GM12878 (cell line): ENCODE measurements at regions not wholly inside any gene's neighbourhood (a gene's known extent, or its start where the extent isn't known, plus 50 kb on each side); places are given as distances from the start of the nearest gene placed in this dataset.

Source experiments
- ATAC-seq: fragments of 200-7000 bp; cut with Tn5 transposase; 3 replicates; pipeline ENCODE4 v1.9.1; 2020; ENCODE audit warnings: mild to moderate bottlenecking, moderate library complexity
- BruUV-seq: library from RNA; stranded (reverse); fragments of 400-500 nt; replicated peaks from 2 replicates; lab custom pipeline; 2021; lab: Mats Ljungman, UMichigan
- CTCF ChIA-PET: fragments of 300-600 bp; sonication (Branson Sonifier 250); formaldehyde crosslinking; extraction: SDS; loops from one replicate; lab custom pipeline; 2021; ENCODE audit warnings: inconsistent platforms; lab: Yijun Ruan, JAX
- POLR2A ChIA-PET: fragments of 350-600 bp; formaldehyde crosslinking; extraction: SDS; loops from one replicate; lab custom pipeline; 2021; ENCODE audit warnings: inconsistent platforms; lab: Charles Lee
- RAD21 ChIA-PET: fragments of 300-600 bp; sonication (Branson Sonifier 250); formaldehyde crosslinking; loops from one replicate; lab custom pipeline; 2023; ENCODE audit warnings: antibody characterized with exemption; ENCODE audit not compliant: unreplicated experiment; lab: Charles Lee
- SMC1A ChIA-PET: fragments of 300-600 bp; sonication (Branson Sonifier 250); formaldehyde crosslinking; loops from one replicate; lab custom pipeline; 2023; ENCODE audit not compliant: unreplicated experiment, uncharacterized antibody; lab: Charles Lee
- DNase-seq: peaks from one replicate; pipeline ENCODE4 v3.0.0-alpha.2; 2011; ENCODE audit warnings: low read depth, low spot score
- FAIRE-seq: peaks from 3 replicates; lab custom pipeline; 2011; peaks lifted over from hg19 to GRCh38; lab: Jason Lieb, UNC
- H2AFZ ChIP-seq: 2 replicates; pipeline ENCODE4 v1.6.0; 2011; ENCODE audit warnings: low read depth, low read length, control low read depth; ENCODE audit not compliant: control insufficient read depth
- H3K27ac ChIP-seq: 2 replicates; pipeline ENCODE4 v1.5.1; 2011; ENCODE audit warnings: control low read depth; ENCODE audit not compliant: control insufficient read depth, insufficient read depth
- H3K27me3 ChIP-seq, 2 experiments: replicated peaks in 1 of 2; 2 replicates each; pipeline versions ENCODE4 v1.6.0 to v1.6.1; 2011; ENCODE audit warnings: low read length in 1 of 2; ENCODE audit not compliant: control insufficient read depth in 2 of 2, insufficient read depth in 2 of 2
- H3K36me3 ChIP-seq, 2 experiments: 2 replicates each; pipeline ENCODE4 v1.5.1; 2011; ENCODE audit warnings: low read length in 1 of 2; ENCODE audit not compliant: control insufficient read depth in 2 of 2, insufficient read depth in 2 of 2
- H3K4me1 ChIP-seq: 2 replicates; pipeline ENCODE4 v1.6.1; 2011; ENCODE audit warnings: mild to moderate bottlenecking, low read length, moderate library complexity, mixed read lengths; ENCODE audit not compliant: control insufficient read depth, insufficient read depth
- H3K4me2 ChIP-seq: 2 replicates; pipeline ENCODE4 v1.6.0; 2011; ENCODE audit warnings: control low read depth; ENCODE audit not compliant: control insufficient read depth, insufficient read depth
- H3K4me3 ChIP-seq: fragments of 200-600 bp; sonication (generic); 2 replicates; pipeline ENCODE4 v1.5.1; 2016
- H3K79me2 ChIP-seq: 2 replicates; pipeline ENCODE4 v1.6.0; 2011; ENCODE audit warnings: low read length; ENCODE audit not compliant: control insufficient read depth, insufficient read depth
- H3K9ac ChIP-seq: 2 replicates; pipeline ENCODE4 v1.8.0; 2011; ENCODE audit warnings: low read length, control low read depth, mixed read lengths; ENCODE audit not compliant: control insufficient read depth, insufficient read depth
- H3K9me3 ChIP-seq: replicated peaks from 3 replicates; pipeline ENCODE4 v1.5.1; 2011; ENCODE audit warnings: mild to moderate bottlenecking, low read length; ENCODE audit not compliant: control insufficient read depth, insufficient read depth
- H4K20me1 ChIP-seq: 2 replicates; pipeline ENCODE4 v1.6.0; 2011; ENCODE audit not compliant: control insufficient read depth, insufficient read depth
- BACH1 ChIP-seq: fragments of 450-650 bp; IDR thresholded peaks from 2 replicates; pipeline ENCODE4 v1.6.1; 2017; ENCODE audit warnings: mild to moderate bottlenecking, borderline replicate concordance
- EZH2 ChIP-seq: IDR thresholded peaks from 2 replicates; pipeline ENCODE4 v1.6.1; 2012; ENCODE audit warnings: low read depth, mild to moderate bottlenecking, control low read depth, inconsistent platforms, low read length, borderline replicate concordance; ENCODE audit not compliant: control insufficient read depth
- WGBS: methylation state at CpG from one replicate; pipeline ENCODE4 v1.1.6; 2016; ENCODE audit warnings: low lambda C conversion rate; ENCODE audit not compliant: insufficient replicate concordance, insufficient coverage; ENCODE audit errors: missing lambda C conversion rate; 5-methylcytosine and 5-hydroxymethylcytosine counted together
- in situ Hi-C: fragments of 300-500 bp; cut with MboI; formaldehyde crosslinking; loops from 9 replicates; pipeline ENCODE4 v1.14.3; 2018; ENCODE audit warnings: mixed read lengths
- intact Hi-C: fragments of 100-400 bp; cut with micrococcal nuclease; formaldehyde crosslinking; loops from one replicate; pipeline ENCODE4 v1.14.2; 2022; ENCODE audit not compliant: unreplicated experiment

DNA sequence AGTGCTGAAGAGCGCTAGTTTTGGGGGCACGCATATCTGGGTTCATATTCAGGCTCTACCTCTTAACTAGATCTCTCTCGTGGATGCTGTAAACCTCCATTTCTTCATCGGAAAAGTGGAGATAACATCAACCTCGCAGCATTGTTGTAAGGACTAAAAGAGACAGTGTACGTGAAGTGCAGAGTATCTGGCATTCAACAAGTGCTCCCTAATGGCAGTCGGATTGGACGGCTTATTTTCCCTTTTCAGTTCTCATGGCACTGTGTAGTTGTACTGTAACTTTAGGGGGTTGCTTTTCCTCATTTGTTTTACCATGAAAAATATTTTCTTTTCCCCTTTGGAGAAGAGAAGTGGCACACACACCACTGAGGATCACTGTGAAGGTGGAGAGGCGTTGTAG is 51.4 kb upstream of the ESX1 start:
- no peaks in the 10 kb centered on the region for H3K9me3 ChIP-seq
- ChIA-PET CTCF (no interaction called here), POLR2A (no interaction called here), RAD21 (no interaction called here), SMC1A (no interaction called here)
- WGBS = 49% methylated on average over 9 of the region's 9 CpGs
- no peak overlapping the region for H3K4me2 ChIP-seq
- ATAC-seq (no peak), DNase-seq (no peak), FAIRE-seq (no peak)
- H4K20me1 ChIP-seq = no peaks in the 10 kb centered on the region
- no peaks in the 10 kb centered on the region for H3K79me2 ChIP-seq
- no peak overlapping the region for H3K9ac ChIP-seq
- H3K36me3 ChIP-seq = no peaks in the 10 kb centered on the region
- H3K4me1 ChIP-seq = no peaks in the 10 kb centered on the region
- H3K27me3 ChIP-seq = no peaks in the 10 kb centered on the region
- no TSS peak for BruUV-seq
- intact Hi-C loops = no loop called here
- no peak overlapping the region for H3K4me3 ChIP-seq
- in situ Hi-C loops = no loop called here
- no peak overlapping the region for H3K27ac ChIP-seq
- TF ChIP-seq BACH1 = no peak
- TF ChIP-seq EZH2 = no peak
- TF ChIP-seq, all 136 proteins: peak for 0
- no peak overlapping the region for H2AFZ ChIP-seq
